ENCODE measurements at regions not wholly inside any gene's neighbourhood (a gene's known extent, or its start where the extent isn't known, plus 50 kb on each side); places are given as distances from the start of the nearest gene placed in this dataset.

- intact Hi-C loops (cut with micrococcal nuclease): no loop called here
- no peak overlapping the region for H3K27ac Mint-ChIP-seq
- peaks cover 60% of the 10 kb centered on the region for H3K36me3 Mint-ChIP-seq (ENCODE audit: low read depth)
- no peak for DNase-seq
- H3K27me3 Mint-ChIP-seq: no peaks in the 10 kb centered on the region
- H3K9me3 Mint-ChIP-seq: no peaks in the 10 kb centered on the region
- no peak for ATAC-seq (ENCODE audit: low read depth)
- H3K4me3 Mint-ChIP-seq: no peak overlapping the region
- ChIA-PET CTCF (no interaction called here), POLR2A (interaction anchor here (0.5 kb wide), 1 partner anchor 316 kb away, joined by 3 read pairs; no protein-coding TSS in a partner anchor)
- peaks cover 16% of the 10 kb centered on the region for H3K4me1 Mint-ChIP-seq
- TF ChIP-seq, protein P1, sequence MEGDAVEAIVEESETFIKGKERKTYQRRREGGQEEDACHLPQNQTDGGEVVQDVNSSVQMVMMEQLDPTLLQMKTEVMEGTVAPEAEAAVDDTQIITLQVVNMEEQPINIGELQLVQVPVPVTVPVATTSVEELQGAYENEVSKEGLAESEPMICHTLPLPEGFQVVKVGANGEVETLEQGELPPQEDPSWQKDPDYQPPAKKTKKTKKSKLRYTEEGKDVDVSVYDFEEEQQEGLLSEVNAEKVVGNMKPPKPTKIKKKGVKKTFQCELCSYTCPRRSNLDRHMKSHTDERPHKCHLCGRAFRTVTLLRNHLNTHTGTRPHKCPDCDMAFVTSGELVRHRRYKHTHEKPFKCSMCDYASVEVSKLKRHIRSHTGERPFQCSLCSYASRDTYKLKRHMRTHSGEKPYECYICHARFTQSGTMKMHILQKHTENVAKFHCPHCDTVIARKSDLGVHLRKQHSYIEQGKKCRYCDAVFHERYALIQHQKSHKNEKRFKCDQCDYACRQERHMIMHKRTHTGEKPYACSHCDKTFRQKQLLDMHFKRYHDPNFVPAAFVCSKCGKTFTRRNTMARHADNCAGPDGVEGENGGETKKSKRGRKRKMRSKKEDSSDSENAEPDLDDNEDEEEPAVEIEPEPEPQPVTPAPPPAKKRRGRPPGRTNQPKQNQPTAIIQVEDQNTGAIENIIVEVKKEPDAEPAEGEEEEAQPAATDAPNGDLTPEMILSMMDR (IDR thresholded peaks at IDR 0.05): no peak
Observed at GRCh38 chr19:7415163-7415856, 66.6 kb downstream of the ARHGEF18 start.

DNA sequence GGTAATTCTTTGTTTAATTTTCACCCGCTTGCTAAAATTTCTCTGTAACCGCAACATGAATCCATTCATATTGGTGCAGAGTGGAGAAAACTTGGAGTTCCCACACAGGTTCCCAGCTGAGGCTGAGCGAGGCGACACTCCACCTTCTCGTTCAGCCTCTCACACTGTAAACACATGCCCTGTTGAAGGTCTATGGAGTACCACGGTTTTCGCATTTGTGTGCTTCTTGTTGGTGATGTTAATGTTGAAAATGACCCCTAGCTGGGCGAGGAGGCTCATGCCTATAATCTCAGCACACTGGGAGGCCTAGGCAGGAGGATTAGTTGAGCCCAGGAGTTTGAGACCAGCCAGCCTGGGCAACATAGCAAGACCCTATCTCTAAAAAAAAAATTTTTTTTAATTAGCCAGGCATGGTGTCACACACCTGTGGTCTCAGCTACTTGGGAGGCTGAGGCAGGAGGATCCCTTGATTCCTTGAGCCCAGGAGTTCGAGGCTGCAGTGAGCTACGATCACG is 67.2 kb downstream of the ARHGEF18 start:
- intact Hi-C loops (cut with micrococcal nuclease): no loop called here
- CTCF ChIA-PET: no interaction called here
- Mint-ChIP-seq H3K4me3 (no peak overlapping the region), H3K9me3 (no peaks in the 10 kb centered on the region), H3K36me3 (ENCODE audit: low read depth) (peaks cover 63% of the 10 kb centered on the region), H3K27ac (no peak overlapping the region), H3K27me3 (no peaks in the 10 kb centered on the region), H3K4me1 (peaks cover 14% of the 10 kb centered on the region)
- no peak for ATAC-seq (ENCODE audit: low read depth)
- TF ChIP-seq, protein P1 (IDR thresholded peaks at IDR 0.05): no peak
- DNase-seq: no peak
- POLR2A ChIA-PET: interaction anchor here (0.5 kb wide), 1 partner anchor 317 kb away, joined by 3 read pairs; no protein-coding TSS in a partner anchor

- Mint-ChIP-seq H3K4me3 (no peak overlapping the region), H3K27ac (peak overlapping the region; percentile 56), H3K36me3 (ENCODE audit: low read depth) (peaks cover 70% of the 10 kb centered on the region), H3K9me3 (no peaks in the 10 kb centered on the region), H3K27me3 (no peaks in the 10 kb centered on the region), H3K4me1 (peaks cover 9% of the 10 kb centered on the region)
- DNase-seq (no peak), ATAC-seq (ENCODE audit: low read depth) (no peak)
- CTCF ChIA-PET: no interaction called here
- intact Hi-C loops (cut with micrococcal nuclease): no loop called here
- POLR2A ChIA-PET: no interaction called here
- TF ChIP-seq, protein P1 (IDR thresholded peaks at IDR 0.05): no peak
Observed at GRCh38 chr19:7417671-7418324, 69.1 kb downstream of the ARHGEF18 start.

DNA sequence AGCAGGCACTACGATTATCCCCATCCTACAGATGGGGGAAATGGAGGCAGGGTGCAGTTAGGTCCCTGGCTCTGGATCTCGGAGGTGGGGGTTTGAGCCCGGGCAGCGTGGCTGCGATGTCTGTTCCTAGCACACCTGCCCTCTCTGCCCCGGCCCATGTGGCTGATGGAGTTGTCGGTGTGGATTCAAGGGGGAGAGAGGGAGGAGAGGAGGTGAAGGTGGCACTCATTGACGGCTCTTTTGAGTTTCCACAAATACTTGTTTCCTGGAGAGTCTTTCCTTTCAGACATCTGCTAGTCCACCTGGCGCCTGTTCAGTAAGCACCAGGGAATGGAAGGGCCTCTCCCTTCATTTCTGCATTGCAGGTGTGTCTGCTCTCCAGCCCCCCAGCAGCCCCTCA is 69.9 kb downstream of the ARHGEF18 start:
- ATAC-seq (ENCODE audit: low read depth): no peak
- Mint-ChIP-seq H3K4me1 (peaks cover 8% of the 10 kb centered on the region), H3K27ac (no peak overlapping the region), H3K4me3 (no peak overlapping the region), H3K27me3 (no peaks in the 10 kb centered on the region), H3K9me3 (no peaks in the 10 kb centered on the region), H3K36me3 (ENCODE audit: low read depth) (peaks cover 73% of the 10 kb centered on the region)
- ChIA-PET POLR2A (no interaction called here), CTCF (no interaction called here)
- DNase-seq: no peak
- intact Hi-C loops (cut with micrococcal nuclease): no loop called here
- TF ChIP-seq, protein P1 (IDR thresholded peaks at IDR 0.05): no peak

GRCh38 chr19:7419153-7419552 is 69.7 kb downstream of the PEX11G start:
- TF ChIP-seq, protein P1 (IDR thresholded peaks at IDR 0.05): no peak
- DNase-seq (no peak), ATAC-seq (ENCODE audit: low read depth) (no peak)
- intact Hi-C loops (cut with micrococcal nuclease): no loop called here
- peaks cover 8% of the 10 kb centered on the region for H3K4me1 Mint-ChIP-seq
- peaks cover 70% of the 10 kb centered on the region for H3K36me3 Mint-ChIP-seq (ENCODE audit: low read depth)
- ChIA-PET CTCF (no interaction called here), POLR2A (no interaction called here)
- H3K9me3 Mint-ChIP-seq: no peaks in the 10 kb centered on the region
- H3K27ac Mint-ChIP-seq: no peak overlapping the region
- H3K27me3 Mint-ChIP-seq: no peaks in the 10 kb centered on the region
- no peak overlapping the region for H3K4me3 Mint-ChIP-seq
